Kidney epithelial cell (primary cell): ENCODE measurements at regions not wholly inside any gene's neighbourhood (a gene's known extent, or its start where the extent isn't known, plus 50 kb on each side); places are given as distances from the start of the nearest gene placed in this dataset.
"Not testable (repeated sequence)": the region's sequence is repeated elsewhere in the genome, so short reads cannot be mapped to it uniquely, and the experiment has no call there.

ENCODE experiments used
- DNase-seq: peaks from one replicate; pipeline ENCODE4 v3.0.0-alpha.2; 2010; ENCODE audit warnings: low read depth
- H3K27me3 ChIP-seq: 2 replicates; pipeline ENCODE4 v1.6.0; 2011; ENCODE audit warnings: low read length; ENCODE audit not compliant: control insufficient read depth, insufficient read depth
- H3K36me3 ChIP-seq: 2 replicates; pipeline ENCODE4 v1.5.1; 2011; ENCODE audit warnings: low read length; ENCODE audit not compliant: control insufficient read depth, insufficient read depth
- H3K4me3 ChIP-seq: 2 replicates; pipeline ENCODE4 v1.5.1; 2011; ENCODE audit warnings: low read depth, mild to moderate bottlenecking, control low read depth, low read length
- TF ChIP-seq, protein P1 (sequence below): IDR thresholded peaks from 2 replicates; pipeline ENCODE4 v1.5.1; 2011; ENCODE audit warnings: mild to moderate bottlenecking, moderate library complexity, low read length, control low read depth, inconsistent platforms; ENCODE audit not compliant: insufficient read depth, poor library complexity, severe bottlenecking

DNA sequence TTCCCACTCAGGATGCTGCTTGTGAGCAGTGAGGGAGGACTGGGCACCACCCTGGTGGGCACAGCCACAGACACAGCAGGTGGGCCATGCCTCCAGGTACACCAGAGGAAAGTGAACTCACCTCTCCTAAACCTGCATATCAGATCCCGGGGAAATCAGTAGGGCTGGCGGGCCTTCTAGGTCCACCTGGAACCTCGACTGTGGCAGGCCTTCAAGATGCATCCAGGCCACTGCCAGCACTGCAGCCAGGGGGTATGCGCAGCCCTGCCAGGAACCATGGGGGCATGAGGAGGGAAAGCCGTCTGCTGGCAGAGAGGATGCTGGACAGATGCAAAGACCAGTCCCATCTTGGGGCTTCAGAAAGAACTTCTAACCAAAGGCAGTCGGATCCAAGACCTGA is 270.6 kb upstream of the IRX4 start:
- TF ChIP-seq, protein P1, sequence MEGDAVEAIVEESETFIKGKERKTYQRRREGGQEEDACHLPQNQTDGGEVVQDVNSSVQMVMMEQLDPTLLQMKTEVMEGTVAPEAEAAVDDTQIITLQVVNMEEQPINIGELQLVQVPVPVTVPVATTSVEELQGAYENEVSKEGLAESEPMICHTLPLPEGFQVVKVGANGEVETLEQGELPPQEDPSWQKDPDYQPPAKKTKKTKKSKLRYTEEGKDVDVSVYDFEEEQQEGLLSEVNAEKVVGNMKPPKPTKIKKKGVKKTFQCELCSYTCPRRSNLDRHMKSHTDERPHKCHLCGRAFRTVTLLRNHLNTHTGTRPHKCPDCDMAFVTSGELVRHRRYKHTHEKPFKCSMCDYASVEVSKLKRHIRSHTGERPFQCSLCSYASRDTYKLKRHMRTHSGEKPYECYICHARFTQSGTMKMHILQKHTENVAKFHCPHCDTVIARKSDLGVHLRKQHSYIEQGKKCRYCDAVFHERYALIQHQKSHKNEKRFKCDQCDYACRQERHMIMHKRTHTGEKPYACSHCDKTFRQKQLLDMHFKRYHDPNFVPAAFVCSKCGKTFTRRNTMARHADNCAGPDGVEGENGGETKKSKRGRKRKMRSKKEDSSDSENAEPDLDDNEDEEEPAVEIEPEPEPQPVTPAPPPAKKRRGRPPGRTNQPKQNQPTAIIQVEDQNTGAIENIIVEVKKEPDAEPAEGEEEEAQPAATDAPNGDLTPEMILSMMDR, result no peak
- Histone ChIP-seq H3K27me3 (no peaks in the 10 kb centered on the region), H3K36me3 (no peaks in the 10 kb centered on the region), H3K4me3 (no peak overlapping the region)
- DNase-seq, result no peak

DNA sequence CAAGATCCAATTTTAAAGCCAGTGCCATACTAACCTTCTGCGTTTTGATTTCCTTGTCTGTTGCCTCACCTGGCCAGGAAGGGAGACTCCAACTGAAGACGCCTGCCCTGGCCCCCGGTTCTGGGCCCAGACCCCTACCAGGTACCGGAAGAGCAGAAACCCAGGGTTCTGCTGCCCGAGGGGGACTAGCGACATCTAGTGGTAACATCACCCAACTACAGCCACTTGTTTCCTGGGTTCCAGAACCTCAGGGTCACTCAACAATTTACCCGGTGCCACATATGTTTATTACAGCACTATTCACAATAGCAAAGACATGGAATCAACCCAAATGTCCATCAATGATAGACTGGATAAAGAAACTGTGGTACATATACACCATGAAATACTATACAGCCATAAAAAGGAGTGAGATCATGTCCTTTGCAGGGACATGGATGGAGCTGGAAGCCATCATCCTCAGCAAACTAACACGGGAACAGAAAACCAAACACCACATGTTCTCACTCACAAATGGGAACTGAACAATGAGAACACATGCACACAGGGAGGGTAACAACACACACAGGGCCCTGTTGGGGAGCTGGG is 268.7 kb upstream of the IRX4 start:
- H3K36me3 ChIP-seq, H3K27me3 ChIP-seq, DNase-seq, H3K4me3 ChIP-seq: not testable (repeated sequence)
- TF ChIP-seq, protein P1, result peak; percentile 48

DNA sequence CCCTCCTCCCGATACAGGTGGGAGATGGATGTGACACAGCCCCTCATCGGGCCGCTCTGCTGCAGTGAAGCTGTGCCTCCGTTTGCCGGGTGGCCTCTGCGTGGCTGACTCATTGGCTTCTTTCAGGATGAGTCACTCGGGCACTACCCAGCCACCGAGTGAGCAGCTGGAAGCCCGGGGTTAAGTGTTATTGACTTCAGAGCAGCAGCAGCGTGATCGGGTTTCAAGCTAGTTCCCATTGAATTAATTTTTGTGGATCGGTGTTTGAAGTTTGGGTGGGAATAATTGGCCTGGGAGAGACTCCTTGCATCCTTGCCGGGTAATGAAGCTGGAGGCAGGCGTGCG is 266.4 kb upstream of the IRX4 start:
- DNase-seq, result no peak
- Histone ChIP-seq H3K36me3 (no peaks in the 10 kb centered on the region), H3K4me3 (no peak overlapping the region), H3K27me3 (no peaks in the 10 kb centered on the region)
- TF ChIP-seq, protein P1, result no peak

DNA sequence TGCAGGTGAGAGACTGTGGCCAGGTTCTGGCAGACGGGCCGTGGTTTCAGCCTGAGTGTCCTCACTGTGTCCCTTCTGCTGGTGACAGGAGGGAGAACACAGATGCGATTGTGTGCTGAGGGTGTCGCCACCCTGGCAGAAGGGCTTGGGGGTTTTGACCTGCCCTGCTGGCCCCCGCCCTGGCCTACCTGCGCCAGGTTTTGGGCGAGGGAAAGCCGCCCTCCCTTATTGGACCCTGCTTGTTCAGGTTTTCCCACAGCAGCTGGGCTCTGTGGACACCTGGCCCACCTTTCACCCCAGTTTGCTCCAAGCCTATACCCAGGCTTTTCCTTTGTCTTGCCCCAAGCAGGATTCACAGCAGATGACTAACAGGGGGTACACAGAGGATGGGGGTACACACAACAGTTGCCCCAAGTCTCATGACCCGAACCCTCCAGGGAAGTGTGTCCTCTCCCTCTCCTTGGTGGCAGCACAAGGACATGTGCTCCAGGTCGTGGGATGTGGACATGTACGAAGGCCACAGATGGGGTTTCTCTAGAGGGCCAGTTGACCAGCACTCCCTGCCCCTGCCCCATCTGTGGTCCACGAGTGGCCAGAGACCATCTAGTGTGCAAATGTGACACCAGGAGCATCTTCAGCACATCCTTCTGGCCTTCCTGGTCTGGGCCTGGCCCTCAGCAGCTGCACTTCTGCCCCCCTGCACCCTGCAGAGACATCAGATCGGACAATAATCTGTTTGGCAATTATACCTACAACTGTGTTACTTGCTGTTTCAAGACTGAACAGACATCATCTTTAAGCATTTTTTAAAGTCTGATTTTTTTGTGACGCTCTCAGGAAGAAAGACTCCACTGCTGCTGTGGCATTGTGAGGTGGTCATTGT is 265.8 kb upstream of the IRX4 start:
- H3K27me3 ChIP-seq, result no peaks in the 10 kb centered on the region
- no peaks in the 10 kb centered on the region for H3K36me3 ChIP-seq
- TF ChIP-seq, protein P1, result no peak
- no peak for DNase-seq
- H3K4me3 ChIP-seq, result no peak overlapping the region

DNA sequence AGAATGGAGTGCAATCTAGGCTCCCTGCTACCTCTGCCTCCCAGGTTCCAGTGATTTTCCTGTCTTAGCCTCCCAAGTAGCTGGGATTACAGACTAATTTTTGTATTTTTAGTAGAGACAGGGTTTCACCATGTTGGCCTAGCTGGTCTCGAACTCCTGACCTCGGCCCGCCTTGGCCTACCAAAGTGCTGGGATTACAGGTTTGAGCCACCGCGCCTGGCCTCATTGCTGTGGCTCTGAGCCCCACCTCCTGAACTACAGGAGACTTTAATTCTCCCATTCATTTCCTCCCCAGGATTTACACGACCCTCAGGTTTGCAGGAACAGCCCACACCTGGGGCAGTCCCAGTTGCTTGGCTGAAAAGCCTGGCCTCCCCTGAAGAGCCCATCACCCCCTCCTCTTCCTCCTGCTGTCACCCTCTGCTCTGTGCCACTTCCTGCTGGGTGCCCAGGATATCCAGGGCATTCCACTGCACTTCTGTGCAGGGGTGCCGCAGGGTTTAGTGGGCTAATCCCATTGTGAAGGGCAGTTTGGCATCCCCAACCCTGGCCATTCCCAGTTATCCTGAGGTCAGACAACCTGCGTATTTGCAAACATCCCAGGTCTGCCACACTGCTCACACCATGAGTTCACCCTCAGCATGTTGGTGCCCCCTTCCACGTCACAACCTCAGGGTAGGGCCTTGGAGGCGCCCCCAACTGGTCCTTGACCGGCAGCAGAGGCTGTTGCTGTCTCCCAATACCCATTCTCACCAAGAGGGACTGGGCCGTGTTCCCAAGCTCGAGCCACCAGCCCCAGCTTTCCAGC is 265.0 kb upstream of the IRX4 start:
- no peak for DNase-seq
- TF ChIP-seq, protein P1, result no peak
- H3K4me3 ChIP-seq, result no peak overlapping the region
- no peaks in the 10 kb centered on the region for H3K36me3 ChIP-seq
- H3K27me3 ChIP-seq, result no peaks in the 10 kb centered on the region
